ENCODE measurements at regions not wholly inside any gene's neighbourhood (a gene's known extent, or its start where the extent isn't known, plus 50 kb on each side); places are given as distances from the start of the nearest gene placed in this dataset.

DNA sequence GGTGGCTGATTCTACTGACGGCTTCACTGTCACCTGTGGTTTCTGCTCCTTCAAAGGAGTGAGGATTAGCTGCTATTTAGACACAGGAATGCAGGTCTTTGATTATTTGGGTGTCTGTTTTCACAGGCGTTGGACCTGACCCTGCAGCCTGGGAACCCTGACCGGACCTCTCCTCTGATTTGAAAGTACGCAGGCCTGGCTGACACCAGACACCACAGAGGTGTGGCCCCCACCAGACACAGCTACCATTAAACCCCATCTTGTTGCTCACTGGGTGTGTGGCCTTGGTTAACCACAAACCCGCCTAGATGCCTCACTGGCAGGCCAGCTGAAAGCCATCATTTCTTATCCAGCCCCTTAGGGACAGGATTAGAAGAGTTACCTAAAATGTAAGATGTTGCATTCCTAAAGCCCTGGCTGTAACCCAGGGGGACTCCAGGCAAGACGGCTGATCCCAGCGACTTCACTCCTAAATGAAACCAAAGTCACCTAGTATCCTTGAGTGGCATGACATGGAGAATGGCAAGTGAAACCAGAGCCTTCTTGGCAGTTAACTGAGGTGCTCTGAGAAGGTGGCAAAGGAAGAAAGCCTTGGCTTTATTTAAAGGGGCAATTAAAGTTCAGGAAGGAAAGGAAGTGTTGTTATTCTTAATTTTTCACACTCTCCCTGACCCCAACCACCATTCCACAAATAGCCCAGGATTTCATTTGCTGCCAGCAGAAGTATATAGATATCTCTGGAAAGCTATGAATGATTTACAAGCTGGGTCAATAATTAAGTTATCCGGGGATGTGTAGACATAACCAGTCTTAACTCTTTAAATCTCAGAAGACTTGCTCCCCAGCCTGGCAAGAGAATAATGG lies 169.9 kb downstream of the QRSL1 start:
- peak in 2 of 8 experiments; percentile 84 to 99 for ATAC-seq (replicated peaks in 6 of 8)

DNA sequence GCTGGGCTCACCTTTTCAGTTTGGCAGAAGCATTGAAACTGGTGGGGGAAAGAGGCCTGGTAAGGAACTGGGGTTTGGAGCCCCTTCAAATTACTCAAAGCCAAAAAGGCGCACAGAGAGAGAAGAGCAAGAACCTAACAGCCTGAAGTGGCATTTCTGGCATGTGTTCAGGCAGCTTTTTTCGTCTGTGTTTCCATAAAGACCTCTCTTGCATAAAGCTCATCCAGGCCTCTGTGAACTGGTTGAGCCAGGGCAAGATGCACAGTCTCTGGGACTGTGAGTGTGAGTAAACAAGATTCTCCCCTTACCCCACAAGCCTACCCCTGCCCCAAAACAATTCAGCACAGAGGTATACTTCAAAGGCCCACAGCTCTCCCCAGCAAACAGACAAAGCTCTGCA lies 167.8 kb downstream of the QRSL1 start:
- no peak for ATAC-seq (replicated peaks in 6 of 8)
- in situ Hi-C loops (cut with MboI; ENCODE audit: low pct_unique_long_range_greater_than_20kb in 2 of 9, low sequenced_read_pairs in 9 of 9, unreplicated experiment in 9 of 9): no loop called here
- 34 to 100% (median 65%) methylated on average over 1 to 2 of the region's 2 CpGs; no CpG with 5 or more reads in 4 of the 10 experiments for WGBS, 10 experiments

More for the DNA sequence above, 169.9 kb downstream of the QRSL1 start:
- WGBS, 10 experiments: 8 to 78% (median 60%) methylated on average over 1 to 5 of the region's 8 CpGs; no CpG with 5 or more reads in 1 of the 10 experiments
- Histone ChIP-seq H3K4me3 (no peak overlapping the region), H3K4me1 (replicated peaks in 1 of 2) (peaks cover 20 to 25% of the 10 kb centered on the region in 2 donors), H3K27ac (no peak overlapping the region)
- in situ Hi-C loops (cut with MboI; ENCODE audit: low pct_unique_long_range_greater_than_20kb in 2 of 9, low sequenced_read_pairs in 9 of 9, unreplicated experiment in 9 of 9): no loop called here

DNA sequence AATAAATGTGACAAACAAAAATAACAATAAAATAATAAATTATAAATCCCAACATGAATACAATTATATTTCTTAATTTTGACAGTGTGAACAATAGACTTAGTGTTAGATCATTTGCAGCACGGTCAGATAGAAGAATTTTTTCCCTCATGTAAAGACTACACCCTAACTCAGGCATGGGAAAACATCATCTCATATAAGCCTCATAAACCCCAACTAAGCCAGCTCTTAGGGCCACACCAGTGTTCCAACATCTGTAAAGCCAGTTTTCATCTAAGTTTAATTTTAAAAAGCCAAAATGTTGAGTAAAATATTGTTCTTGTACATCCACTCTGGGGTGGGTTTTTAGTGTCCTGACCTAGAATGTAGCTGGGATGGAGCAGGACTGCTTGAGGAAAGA lies 167.4 kb downstream of the QRSL1 start:
- ATAC-seq (replicated peaks in 6 of 8): no peak
- H3K4me1 ChIP-seq (replicated peaks in 1 of 2): peaks cover 10 to 13% of the 10 kb centered on the region in 2 donors
- H3K27ac ChIP-seq: no peak overlapping the region
- H3K4me3 ChIP-seq: no peak overlapping the region
- in situ Hi-C loops (cut with MboI; ENCODE audit: low pct_unique_long_range_greater_than_20kb in 2 of 9, low sequenced_read_pairs in 9 of 9, unreplicated experiment in 9 of 9): no loop called here
- WGBS, 10 experiments: 10 to 100% (median 85%) methylated on average over 1 of the region's 1 CpG; no CpG with 5 or more reads in 2 of the 10 experiments

More for the DNA sequence above, 167.8 kb downstream of the QRSL1 start:
- no peak overlapping the region for H3K4me3 ChIP-seq
- no peak overlapping the region for H3K27ac ChIP-seq
- H3K4me1 ChIP-seq (replicated peaks in 1 of 2): peaks cover 10 to 17% of the 10 kb centered on the region in 2 donors

DNA sequence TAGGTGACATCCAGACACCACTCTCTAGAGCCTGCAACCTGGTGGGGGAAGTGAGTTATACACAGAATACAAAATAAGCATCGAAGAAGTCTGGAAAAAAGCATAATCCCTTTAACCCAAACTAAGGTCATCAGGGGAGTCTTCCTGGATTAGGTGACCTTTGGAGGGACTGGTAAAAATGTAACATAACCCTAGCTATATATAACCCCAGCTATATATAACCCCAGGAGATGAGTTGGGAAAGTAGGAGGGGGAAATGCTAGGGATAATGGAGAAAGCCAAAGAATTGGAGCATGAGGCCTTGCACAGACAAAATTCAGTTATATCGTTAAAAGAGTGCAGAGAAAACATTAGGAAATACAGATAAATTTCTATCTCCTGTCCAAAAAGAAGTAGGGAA lies 164.8 kb downstream of the QRSL1 start:
- 16 to 100% (median 75%) methylated on average over 1 to 2 of the region's 2 CpGs; no CpG with 5 or more reads in 1 of the 10 experiments for WGBS, 10 experiments
- in situ Hi-C loops (cut with MboI; ENCODE audit: low pct_unique_long_range_greater_than_20kb in 2 of 9, low sequenced_read_pairs in 9 of 9, unreplicated experiment in 9 of 9): no loop called here
- ATAC-seq (replicated peaks in 6 of 8): no peak
- H3K27ac ChIP-seq: no peak overlapping the region
- no peaks in the 10 kb centered on the region for H3K4me1 ChIP-seq (replicated peaks in 1 of 2)
- no peak overlapping the region for H3K4me3 ChIP-seq

DNA sequence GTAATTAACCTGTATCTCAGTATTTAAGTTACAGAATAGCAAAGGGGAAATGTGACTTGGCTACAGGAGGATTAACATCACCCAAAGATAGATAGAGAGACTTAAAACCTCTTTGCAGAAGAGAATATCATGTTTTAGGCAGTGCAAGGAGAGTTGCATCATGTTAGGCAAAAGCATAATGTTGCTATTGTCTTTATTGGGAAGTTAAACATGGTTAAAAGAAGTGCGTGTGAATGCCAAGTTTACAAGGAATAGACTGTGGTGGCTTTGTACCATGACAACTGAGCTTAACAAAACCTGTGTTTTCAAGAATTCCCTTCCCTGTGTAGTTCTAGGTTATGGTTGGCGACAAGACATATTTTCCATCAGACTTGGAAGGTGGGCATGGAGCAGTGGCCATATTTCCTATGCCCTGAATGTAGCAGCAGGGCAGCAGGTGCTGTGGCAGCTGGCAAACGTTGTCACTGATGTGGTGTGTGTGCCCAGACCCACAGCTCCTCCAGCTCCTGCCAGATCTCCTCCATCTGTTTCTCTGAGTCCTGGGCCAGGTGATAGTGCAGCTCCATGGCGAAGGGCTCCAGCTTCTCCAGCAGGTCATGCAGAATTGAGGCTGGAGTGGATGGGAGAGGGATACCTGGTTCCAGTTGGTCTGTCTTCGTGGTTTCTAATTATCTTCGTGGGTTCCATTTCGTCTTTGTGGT lies 163.3 kb downstream of the QRSL1 start:
- ATAC-seq (replicated peaks in 6 of 8): no peak
- no peak overlapping the region for H3K4me3 ChIP-seq
- no peak overlapping the region for H3K27ac ChIP-seq
- 33 to 100% (median 67%) methylated on average over 1 to 5 of the region's 7 CpGs; no CpG with 5 or more reads in 1 of the 10 experiments for WGBS, 10 experiments
- H3K4me1 ChIP-seq (replicated peaks in 1 of 2): no peaks in the 10 kb centered on the region
- in situ Hi-C loops (cut with MboI; ENCODE audit: low pct_unique_long_range_greater_than_20kb in 2 of 9, low sequenced_read_pairs in 9 of 9, unreplicated experiment in 9 of 9): no loop called here

DNA sequence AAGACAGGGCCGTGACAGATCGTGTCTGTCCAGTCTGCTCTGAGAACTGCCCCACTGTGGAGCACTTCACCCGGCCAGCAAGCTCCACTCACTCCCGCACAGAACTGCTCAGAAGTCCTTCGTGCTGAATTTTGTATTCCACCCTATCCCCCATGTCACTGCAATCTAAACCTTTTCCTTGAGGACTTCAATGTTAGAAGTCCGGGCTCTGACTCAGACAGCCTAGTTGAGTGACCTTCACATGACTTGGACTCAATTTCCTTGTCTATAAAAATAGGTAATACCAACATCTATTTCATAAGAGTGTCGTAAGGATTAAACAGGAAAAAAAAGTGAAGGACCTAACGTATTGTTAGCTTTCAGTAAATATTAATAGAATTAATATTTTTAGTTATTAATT lies 161.6 kb downstream of the QRSL1 start:
- 46 to 95% (median 81%) methylated on average over 3 to 7 of the region's 8 CpGs; no CpG with 5 or more reads in 4 of the 10 experiments for WGBS, 10 experiments
- Histone ChIP-seq H3K4me3 (no peak overlapping the region), H3K27ac (no peak overlapping the region), H3K4me1 (replicated peaks in 1 of 2) (no peaks in the 10 kb centered on the region)
- ATAC-seq (replicated peaks in 6 of 8): no peak
- in situ Hi-C loops (cut with MboI; ENCODE audit: low pct_unique_long_range_greater_than_20kb in 2 of 9, low sequenced_read_pairs in 9 of 9, unreplicated experiment in 9 of 9): no loop called here

DNA sequence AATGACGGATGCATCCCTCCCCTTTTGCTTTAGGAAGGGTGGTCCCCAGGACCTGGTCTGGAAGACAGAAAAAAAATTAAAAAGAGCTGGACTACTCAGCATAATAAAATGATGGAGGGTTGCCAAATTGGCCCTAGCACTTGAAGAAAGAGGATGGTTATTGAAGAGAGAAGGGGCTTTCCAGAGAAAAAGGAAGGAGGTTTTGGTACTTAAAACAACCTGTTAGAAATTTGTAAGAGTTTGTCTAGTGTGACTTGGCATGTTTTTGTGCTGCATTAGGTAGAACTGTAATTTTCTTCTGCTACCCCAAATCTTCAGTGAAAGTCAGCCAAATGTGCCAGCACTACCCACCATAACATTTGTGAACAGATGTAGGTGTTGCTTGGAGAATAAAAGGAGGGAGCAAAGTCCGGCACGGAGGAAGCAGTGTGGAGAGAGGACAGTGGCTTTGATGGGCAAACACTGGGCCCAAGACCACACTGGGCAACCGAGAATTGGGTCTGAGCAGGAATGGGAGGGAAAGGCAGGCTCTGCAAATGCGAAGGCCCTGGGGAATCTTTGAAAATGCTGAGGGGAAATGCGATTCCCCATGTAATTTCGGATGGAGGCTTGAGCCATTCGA lies 160.9 kb downstream of the QRSL1 start:
- no peak for ATAC-seq (replicated peaks in 6 of 8)
- Histone ChIP-seq H3K4me1 (replicated peaks in 1 of 2) (no peaks in the 10 kb centered on the region), H3K27ac (no peak overlapping the region), H3K4me3 (no peak overlapping the region)
- in situ Hi-C loops (cut with MboI; ENCODE audit: low pct_unique_long_range_greater_than_20kb in 2 of 9, low sequenced_read_pairs in 9 of 9, unreplicated experiment in 9 of 9): no loop called here
- 33 to 100% (median 82%) methylated on average over 2 to 7 of the region's 8 CpGs; no CpG with 5 or more reads in 1 of the 10 experiments for WGBS, 10 experiments

DNA sequence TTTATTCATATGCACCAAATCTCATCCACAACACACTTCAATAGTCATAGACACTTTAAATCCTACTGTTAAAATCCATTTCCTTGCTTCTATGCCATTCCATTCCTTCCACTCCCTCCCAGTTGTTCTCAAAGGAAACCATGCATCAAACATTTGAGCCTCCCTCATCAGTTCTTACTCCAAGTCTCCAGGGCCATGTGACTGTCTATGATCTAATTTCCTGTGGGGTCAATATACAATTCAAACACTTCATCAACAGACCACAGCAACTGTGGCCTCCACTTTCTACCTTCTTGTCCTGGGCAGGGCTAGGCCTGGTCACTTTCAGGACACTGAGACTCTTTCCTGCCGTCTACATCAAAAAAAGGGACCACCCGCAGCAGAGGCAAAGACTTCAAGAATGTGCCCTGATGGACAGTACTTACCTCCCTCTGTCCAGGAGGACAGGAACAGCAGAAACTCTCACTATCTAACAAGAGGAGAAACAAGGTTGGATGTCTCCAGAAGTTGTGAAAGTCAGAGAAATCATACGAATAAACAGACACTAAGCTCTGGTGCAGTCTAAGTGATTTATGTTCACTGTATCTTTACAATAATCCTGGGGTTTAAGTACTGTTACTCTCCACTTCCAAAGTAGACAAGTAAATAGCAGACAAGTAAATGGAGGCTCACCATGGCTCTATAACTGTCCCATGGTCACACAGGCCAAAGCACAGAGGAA lies 160.2 kb downstream of the QRSL1 start:
- 63 to 100% (median 83%) methylated on average over 1 to 3 of the region's 3 CpGs; no CpG with 5 or more reads in 3 of the 10 experiments for WGBS, 10 experiments
- in situ Hi-C loops (cut with MboI; ENCODE audit: low pct_unique_long_range_greater_than_20kb in 2 of 9, low sequenced_read_pairs in 9 of 9, unreplicated experiment in 9 of 9): no loop called here
- peak in 2 of 8 experiments; percentile 61 to 85 for ATAC-seq (replicated peaks in 6 of 8)

DNA sequence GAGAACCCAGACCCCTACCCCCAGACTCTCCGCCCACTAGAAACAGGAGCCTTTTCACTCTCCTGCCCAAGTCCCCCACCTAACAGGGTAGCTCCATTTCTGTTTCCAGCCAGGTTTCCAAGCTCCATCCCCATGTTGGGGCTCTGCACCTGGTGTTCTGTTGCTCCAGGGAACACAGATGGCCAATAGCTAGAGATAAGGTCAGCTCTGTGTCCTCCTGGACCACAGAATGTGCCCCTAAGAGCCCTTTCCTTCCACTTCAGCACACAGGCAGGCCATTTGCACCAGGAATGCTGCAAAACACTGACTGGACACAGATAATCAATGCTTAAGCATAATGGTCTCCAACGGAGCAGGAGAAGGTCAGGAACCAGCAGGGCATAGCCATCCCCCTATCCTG lies 159.4 kb downstream of the QRSL1 start:
- H3K27ac ChIP-seq: no peak overlapping the region
- H3K4me1 ChIP-seq (replicated peaks in 1 of 2): no peaks in the 10 kb centered on the region
- in situ Hi-C loops (cut with MboI; ENCODE audit: low pct_unique_long_range_greater_than_20kb in 2 of 9, low sequenced_read_pairs in 9 of 9, unreplicated experiment in 9 of 9): no loop called here
- WGBS, 10 experiments: 17 to 100% (median 90%) methylated on average over 1 of the region's 2 CpGs; no CpG with 5 or more reads in 6 of the 10 experiments
- H3K4me3 ChIP-seq: no peak overlapping the region
- no peak for ATAC-seq (replicated peaks in 6 of 8)

More for the DNA sequence above, 160.2 kb downstream of the QRSL1 start:
- Histone ChIP-seq H3K4me3 (no peak overlapping the region), H3K4me1 (replicated peaks in 1 of 2) (no peaks in the 10 kb centered on the region), H3K27ac (no peak overlapping the region)

DNA sequence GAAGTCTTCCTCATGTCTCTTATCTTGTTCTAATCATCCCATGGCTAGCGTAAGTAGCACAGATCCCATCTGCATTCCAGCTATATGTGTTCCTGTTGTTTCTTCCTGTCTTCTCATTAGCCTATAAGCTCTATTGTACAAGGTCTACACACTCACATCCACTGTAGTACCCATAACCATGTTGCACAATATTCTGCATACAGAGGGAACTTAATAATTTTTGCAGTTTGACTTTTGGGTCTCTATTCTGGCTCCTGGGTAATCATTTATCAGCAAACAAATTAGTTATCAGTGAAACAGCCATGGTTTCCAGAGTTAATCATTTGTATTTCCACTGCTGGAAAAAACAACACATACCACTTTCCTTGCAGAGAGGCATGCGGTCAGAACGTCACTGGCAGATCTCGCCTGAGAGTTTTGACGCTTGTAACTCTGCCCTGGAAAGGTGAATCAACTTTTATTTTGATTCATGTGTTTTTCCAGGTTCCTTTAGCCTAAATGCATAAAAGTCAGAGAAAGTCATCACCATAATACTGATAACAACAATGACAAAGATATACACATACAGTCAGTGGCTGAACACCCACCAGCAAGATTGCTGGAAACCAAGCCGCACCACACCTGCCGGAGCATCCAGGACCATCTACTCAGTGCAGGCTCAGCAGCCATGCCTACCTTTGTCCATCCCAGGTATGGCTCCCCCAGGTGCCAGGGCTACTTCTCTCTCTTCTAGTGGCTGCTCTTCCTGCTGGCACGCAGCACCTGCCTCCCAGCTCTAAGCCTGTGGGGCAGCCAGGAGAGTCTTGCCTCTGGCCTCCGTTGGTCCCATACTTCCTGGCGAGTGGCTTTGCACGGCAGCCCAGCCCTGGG lies 158.2 kb downstream of the QRSL1 start:
- ATAC-seq (replicated peaks in 6 of 8): no peak
- 53 to 87% (median 80%) methylated on average over 2 to 7 of the region's 11 CpGs for WGBS, 10 experiments
- in situ Hi-C loops (cut with MboI; ENCODE audit: low pct_unique_long_range_greater_than_20kb in 2 of 9, low sequenced_read_pairs in 9 of 9, unreplicated experiment in 9 of 9): no loop called here
- no peak overlapping the region for H3K27ac ChIP-seq
- H3K4me3 ChIP-seq: no peak overlapping the region
- no peaks in the 10 kb centered on the region for H3K4me1 ChIP-seq (replicated peaks in 1 of 2)

DNA sequence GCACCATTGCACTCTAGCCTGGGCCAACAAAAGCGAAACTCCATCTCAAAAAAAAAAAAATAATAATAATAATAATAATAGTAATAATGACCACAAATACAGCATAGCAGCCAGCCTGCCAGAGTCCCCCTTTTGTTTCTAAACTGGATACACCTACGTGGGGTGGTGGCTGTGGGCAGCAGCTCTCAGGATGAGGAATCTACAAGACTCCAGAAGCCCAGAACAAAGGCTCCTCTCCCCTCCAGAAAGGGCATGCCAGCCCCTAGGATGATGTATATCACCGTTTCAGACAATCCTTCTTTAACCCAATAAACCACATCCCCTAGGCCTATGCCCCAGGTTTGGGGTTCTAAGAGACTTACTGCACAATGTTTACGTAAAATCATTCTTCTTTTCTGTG lies 155.9 kb downstream of the QRSL1 start:
- ATAC-seq (replicated peaks in 6 of 8): no peak
- Histone ChIP-seq H3K4me3 (no peak overlapping the region), H3K4me1 (replicated peaks in 1 of 2) (no peaks in the 10 kb centered on the region), H3K27ac (no peak overlapping the region)
- in situ Hi-C loops (cut with MboI; ENCODE audit: low pct_unique_long_range_greater_than_20kb in 2 of 9, low sequenced_read_pairs in 9 of 9, unreplicated experiment in 9 of 9): no loop called here
- 29 to 100% (median 80%) methylated on average over 1 to 3 of the region's 4 CpGs; no CpG with 5 or more reads in 2 of the 10 experiments for WGBS, 10 experiments
